Uterus (tissue), 2 donors: ENCODE measurements at regions not wholly inside any gene's neighbourhood (a gene's known extent, or its start where the extent isn't known, plus 50 kb on each side); places are given as distances from the start of the nearest gene placed in this dataset.

ENCODE experiments used
- POLR2A ChIP-seq, 2 donors: fragments of 450-650 bp; IDR thresholded peaks; one replicate each; pipeline ENCODE4 v1.6.1; 2016; ENCODE audit warnings: antibody characterized with exemption in 2 of 2, mild to moderate bottlenecking in 1 of 2, moderate library complexity in 1 of 2
- TF ChIP-seq, protein P1 (sequence below), 4 experiments: fragments of 200-600 bp in 2 of 4; fragments of 450-650 bp in 2 of 4; sonication (generic) in 2 of 4; IDR thresholded peaks; one replicate each; pipeline ENCODE4 v1.5.1; 2016 to 2019; ENCODE audit warnings: antibody characterized with exemption in 4 of 4, mild to moderate bottlenecking in 2 of 4, moderate library complexity in 1 of 4

DNA sequence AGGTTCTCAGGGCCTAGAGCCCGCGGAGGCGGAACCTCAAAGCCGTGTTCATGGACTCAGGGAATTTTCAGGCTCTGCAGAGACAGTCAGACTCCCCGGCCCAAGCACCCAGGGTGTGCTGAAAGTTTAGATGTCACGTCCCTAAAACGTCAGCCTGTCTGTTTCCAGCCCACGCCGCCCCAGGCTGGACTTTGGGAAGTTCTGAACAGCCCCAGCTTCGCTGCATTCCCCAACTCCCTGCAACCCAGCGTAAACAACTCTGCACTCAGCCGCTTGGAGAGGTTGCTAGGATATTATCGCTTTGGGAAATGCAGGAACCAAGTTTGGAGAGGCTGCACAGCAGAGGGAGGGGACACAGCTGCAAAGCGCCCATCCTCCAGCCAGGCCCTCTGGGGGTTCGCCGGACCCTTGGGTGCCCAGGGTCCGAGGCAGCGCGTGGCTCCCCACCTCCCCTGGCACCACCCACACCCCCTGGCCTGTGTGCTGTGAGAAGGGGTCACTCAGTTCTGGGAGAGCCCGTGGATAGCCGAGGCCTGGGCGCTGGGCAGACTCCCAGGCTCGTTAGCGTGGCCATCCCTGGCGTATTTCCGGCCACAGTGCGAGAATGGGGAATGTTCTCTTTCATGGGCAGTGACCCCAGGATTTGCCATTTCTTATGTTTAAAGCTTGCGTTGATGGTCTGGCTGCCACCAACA is 120.5 kb upstream of the FGF3 start:
- TF ChIP-seq, protein P1, sequence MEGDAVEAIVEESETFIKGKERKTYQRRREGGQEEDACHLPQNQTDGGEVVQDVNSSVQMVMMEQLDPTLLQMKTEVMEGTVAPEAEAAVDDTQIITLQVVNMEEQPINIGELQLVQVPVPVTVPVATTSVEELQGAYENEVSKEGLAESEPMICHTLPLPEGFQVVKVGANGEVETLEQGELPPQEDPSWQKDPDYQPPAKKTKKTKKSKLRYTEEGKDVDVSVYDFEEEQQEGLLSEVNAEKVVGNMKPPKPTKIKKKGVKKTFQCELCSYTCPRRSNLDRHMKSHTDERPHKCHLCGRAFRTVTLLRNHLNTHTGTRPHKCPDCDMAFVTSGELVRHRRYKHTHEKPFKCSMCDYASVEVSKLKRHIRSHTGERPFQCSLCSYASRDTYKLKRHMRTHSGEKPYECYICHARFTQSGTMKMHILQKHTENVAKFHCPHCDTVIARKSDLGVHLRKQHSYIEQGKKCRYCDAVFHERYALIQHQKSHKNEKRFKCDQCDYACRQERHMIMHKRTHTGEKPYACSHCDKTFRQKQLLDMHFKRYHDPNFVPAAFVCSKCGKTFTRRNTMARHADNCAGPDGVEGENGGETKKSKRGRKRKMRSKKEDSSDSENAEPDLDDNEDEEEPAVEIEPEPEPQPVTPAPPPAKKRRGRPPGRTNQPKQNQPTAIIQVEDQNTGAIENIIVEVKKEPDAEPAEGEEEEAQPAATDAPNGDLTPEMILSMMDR (IDR thresholded peaks at IDR 0.05), result no peak
- peak in 1 of 2 donors; percentile 20 for TF ChIP-seq POLR2A (IDR thresholded peaks at IDR 0.05)
